NCI-H187 (cell line): ENCODE measurements at regions not wholly inside any gene's neighbourhood (a gene's known extent, or its start where the extent isn't known, plus 50 kb on each side); places are given as distances from the start of the nearest gene placed in this dataset.
"Not testable (repeated sequence)": the region's sequence is repeated elsewhere in the genome, so short reads cannot be mapped to it uniquely, and the experiment has no call there.

ENCODE experiments used
- DNase-seq, 2 experiments: peaks; one replicate each; lab custom pipeline; 2025; lab: John Stamatoyannopoulos, UW

GRCh38 chr3:88677298-88677697 is 430.1 kb upstream of the EPHA3 start:
- no peak for DNase-seq

- no peak for DNase-seq
Observed at GRCh38 chr3:88678747-88679146, 428.7 kb upstream of the EPHA3 start.

GRCh38 chr3:88690287-88690686 is 417.1 kb upstream of the EPHA3 start:
- DNase-seq: no peak

- no peak for DNase-seq
Observed at GRCh38 chr3:88691081-88691480, 416.3 kb upstream of the EPHA3 start.

GRCh38 chr3:88703501-88704059 is 403.8 kb upstream of the EPHA3 start:
- no peak for DNase-seq

GRCh38 chr3:88704338-88704737 is 403.1 kb upstream of the EPHA3 start:
- no peak for DNase-seq

GRCh38 chr3:88707837-88708236 is 399.6 kb upstream of the EPHA3 start:
- DNase-seq: no peak

- no peak for DNase-seq
Observed at GRCh38 chr3:88712552-88712951, 394.9 kb upstream of the EPHA3 start.

- DNase-seq: no peak
Observed at GRCh38 chr3:88713233-88713691, 394.2 kb upstream of the EPHA3 start.

GRCh38 chr3:88725440-88726165 is 381.8 kb upstream of the EPHA3 start:
- DNase-seq: no peak

- no peak for DNase-seq
Observed at GRCh38 chr3:88732186-88732585, 375.2 kb upstream of the EPHA3 start.

GRCh38 chr3:88742106-88742505 is 365.3 kb upstream of the EPHA3 start:
- DNase-seq: no peak

GRCh38 chr3:88742674-88743507 is 364.5 kb upstream of the EPHA3 start:
- DNase-seq: no peak

GRCh38 chr3:88744896-88745295 is 362.5 kb upstream of the EPHA3 start:
- DNase-seq: no peak

GRCh38 chr3:88747145-88747544 is 360.3 kb upstream of the EPHA3 start:
- not testable (repeated sequence) for DNase-seq

- no peak for DNase-seq
Observed at GRCh38 chr3:88758676-88759075, 348.7 kb upstream of the EPHA3 start.

- DNase-seq: no peak
Observed at GRCh38 chr3:88767746-88768145, 339.7 kb upstream of the EPHA3 start.

- no peak for DNase-seq
Observed at GRCh38 chr3:88773766-88774165, 333.7 kb upstream of the EPHA3 start.

GRCh38 chr3:88775026-88775690 is 332.3 kb upstream of the EPHA3 start:
- DNase-seq: no peak

GRCh38 chr3:88779482-88779881 is 327.9 kb upstream of the EPHA3 start:
- no peak for DNase-seq

- no peak for DNase-seq
Observed at GRCh38 chr3:88784925-88785324, 322.5 kb upstream of the EPHA3 start.

GRCh38 chr3:88785841-88786240 is 321.6 kb upstream of the EPHA3 start:
- DNase-seq: no peak
